ENCODE measurements at regions not wholly inside any gene's neighbourhood (a gene's known extent, or its start where the extent isn't known, plus 50 kb on each side); places are given as distances from the start of the nearest gene placed in this dataset.

DNA sequence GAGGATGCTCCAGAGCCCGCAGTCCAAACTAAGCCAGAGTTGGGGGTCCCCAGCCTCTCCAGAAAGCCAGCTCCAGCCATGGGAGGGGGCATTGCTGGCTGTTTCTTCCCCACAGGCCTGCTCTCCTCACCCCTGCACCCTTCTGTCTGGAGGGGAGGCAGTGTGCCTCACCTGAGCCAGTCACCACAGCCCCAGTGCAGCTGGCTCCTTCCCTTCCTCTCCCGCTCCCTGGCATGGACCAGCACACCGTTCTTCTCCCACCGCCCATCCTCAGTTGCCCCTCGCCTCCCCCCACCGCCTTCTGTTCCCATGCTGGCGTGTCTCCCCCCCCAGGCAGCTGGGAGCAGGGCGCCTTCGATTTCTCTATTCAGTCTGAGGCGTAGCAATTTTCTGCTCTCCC is 110.5 kb upstream of the THY1 start:
- intact Hi-C loops (cut with DNase I): no loop called here
- WGBS: 64% methylated on average over 10 of the region's 10 CpGs
- Histone ChIP-seq H3K27ac (replicated peaks in 1 of 4) (no peak overlapping the region), H3K4me1 (peaks cover 0 to 9% (median 7%) of the 10 kb centered on the region in 4 donors), H3K27me3 (peaks cover 0 to 12% (median 0%) of the 10 kb centered on the region in 4 donors), H3K9me3 (no peaks in the 10 kb centered on the region), H3K36me3 (no peaks in the 10 kb centered on the region), H3K4me3 (no peak overlapping the region)
- TF ChIP-seq POLR2AphosphoS5 (IDR thresholded peaks at IDR 0.05) (no peak), EP300 (IDR thresholded peaks at IDR 0.05) (no peak), POLR2A (IDR thresholded peaks at IDR 0.05; ENCODE audit: low read depth) (no peak)
- TF ChIP-seq, protein P1, sequence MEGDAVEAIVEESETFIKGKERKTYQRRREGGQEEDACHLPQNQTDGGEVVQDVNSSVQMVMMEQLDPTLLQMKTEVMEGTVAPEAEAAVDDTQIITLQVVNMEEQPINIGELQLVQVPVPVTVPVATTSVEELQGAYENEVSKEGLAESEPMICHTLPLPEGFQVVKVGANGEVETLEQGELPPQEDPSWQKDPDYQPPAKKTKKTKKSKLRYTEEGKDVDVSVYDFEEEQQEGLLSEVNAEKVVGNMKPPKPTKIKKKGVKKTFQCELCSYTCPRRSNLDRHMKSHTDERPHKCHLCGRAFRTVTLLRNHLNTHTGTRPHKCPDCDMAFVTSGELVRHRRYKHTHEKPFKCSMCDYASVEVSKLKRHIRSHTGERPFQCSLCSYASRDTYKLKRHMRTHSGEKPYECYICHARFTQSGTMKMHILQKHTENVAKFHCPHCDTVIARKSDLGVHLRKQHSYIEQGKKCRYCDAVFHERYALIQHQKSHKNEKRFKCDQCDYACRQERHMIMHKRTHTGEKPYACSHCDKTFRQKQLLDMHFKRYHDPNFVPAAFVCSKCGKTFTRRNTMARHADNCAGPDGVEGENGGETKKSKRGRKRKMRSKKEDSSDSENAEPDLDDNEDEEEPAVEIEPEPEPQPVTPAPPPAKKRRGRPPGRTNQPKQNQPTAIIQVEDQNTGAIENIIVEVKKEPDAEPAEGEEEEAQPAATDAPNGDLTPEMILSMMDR (IDR thresholded peaks at IDR 0.05): no peak
- DNase-seq (ENCODE audit: extremely low spot score): no peak

DNA sequence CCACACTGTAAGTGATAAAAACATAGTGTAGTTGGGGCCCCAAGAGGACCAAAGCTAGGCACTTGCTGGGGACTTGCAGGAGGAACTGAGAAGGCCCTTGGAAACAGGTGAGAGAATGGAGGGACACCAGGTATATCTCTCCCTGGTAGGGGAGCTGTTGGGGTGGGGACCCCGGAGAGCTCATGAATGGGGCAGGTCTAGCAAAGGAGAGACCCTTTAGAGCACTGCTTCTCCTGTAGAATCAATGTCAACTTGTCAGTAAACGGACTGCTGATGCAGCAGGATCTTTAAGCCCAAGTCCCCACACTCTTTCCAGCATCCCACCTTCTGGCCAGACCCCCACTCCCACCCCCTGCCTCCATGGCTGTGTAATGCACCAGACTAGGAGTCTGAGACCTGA is 109.6 kb upstream of the THY1 start:
- no peak for DNase-seq (ENCODE audit: extremely low spot score)
- peaks cover 0 to 9% (median 7%) of the 10 kb centered on the region in 4 donors for H3K4me1 ChIP-seq
- H3K4me3 ChIP-seq: no peak overlapping the region
- intact Hi-C loops (cut with DNase I): no loop called here
- H3K9me3 ChIP-seq: no peaks in the 10 kb centered on the region
- TF ChIP-seq EP300 (IDR thresholded peaks at IDR 0.05): no peak
- no peak for TF ChIP-seq POLR2AphosphoS5 (IDR thresholded peaks at IDR 0.05)
- TF ChIP-seq POLR2A (IDR thresholded peaks at IDR 0.05; ENCODE audit: low read depth): no peak
- TF ChIP-seq, protein P1 (IDR thresholded peaks at IDR 0.05): no peak
- WGBS: 97% methylated on average over 2 of the region's 2 CpGs
- H3K27me3 ChIP-seq: peaks cover 0 to 12% (median 0%) of the 10 kb centered on the region in 4 donors
- H3K27ac ChIP-seq (replicated peaks in 1 of 4): no peak overlapping the region
- no peaks in the 10 kb centered on the region for H3K36me3 ChIP-seq

DNA sequence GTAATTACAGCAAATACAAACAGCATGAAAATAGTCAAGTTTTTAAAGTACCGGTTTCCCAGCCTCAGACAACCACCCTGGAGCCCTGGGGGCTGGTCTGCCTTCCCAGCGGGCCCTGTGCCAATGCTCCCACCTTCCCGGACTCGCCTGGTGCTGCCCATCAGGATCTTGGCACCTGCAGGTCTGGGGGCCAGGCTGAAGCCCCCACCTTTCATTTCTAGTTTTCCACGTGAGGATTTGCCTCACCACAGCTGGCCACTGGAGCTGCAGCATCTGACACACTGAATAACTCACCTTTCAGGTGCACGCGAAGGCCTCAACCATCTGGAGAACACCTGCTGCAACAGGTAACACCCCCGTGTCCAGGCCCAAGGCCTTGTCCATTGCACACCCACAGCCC is 108.7 kb upstream of the THY1 start:
- intact Hi-C loops (cut with DNase I): no loop called here
- H3K9me3 ChIP-seq: no peaks in the 10 kb centered on the region
- TF ChIP-seq EP300 (IDR thresholded peaks at IDR 0.05) (no peak), POLR2AphosphoS5 (IDR thresholded peaks at IDR 0.05) (no peak), POLR2A (IDR thresholded peaks at IDR 0.05; ENCODE audit: low read depth) (no peak)
- TF ChIP-seq, protein P1 (IDR thresholded peaks at IDR 0.05): no peak
- H3K4me1 ChIP-seq: peaks cover 0 to 9% (median 7%) of the 10 kb centered on the region in 4 donors
- no peak for DNase-seq (ENCODE audit: extremely low spot score)
- H3K27ac ChIP-seq (replicated peaks in 1 of 4): no peak overlapping the region
- H3K27me3 ChIP-seq: peaks cover 0 to 12% (median 0%) of the 10 kb centered on the region in 4 donors
- H3K36me3 ChIP-seq: no peaks in the 10 kb centered on the region
- WGBS: 73% methylated on average over 8 of the region's 8 CpGs
- H3K4me3 ChIP-seq: no peak overlapping the region

DNA sequence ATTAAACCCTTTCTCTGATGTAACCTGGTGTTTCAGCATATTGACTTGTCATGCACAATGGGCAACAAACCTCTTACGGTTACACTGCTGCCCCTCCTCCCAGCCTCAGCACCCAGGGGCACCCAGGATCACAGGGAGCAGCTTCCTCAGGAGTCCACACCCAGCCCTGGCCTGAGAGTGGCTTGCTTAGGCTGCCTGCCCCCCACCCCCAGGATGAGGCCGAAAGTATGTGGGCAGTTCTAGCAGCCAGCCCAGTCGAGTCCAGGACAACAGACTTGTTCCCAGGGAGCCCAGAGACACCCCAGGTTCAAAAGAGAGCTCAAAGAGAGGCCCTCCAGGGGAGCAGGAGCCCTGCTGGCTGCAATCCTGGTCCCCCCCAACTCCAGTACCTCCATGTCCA is 108.1 kb upstream of the THY1 start:
- intact Hi-C loops (cut with DNase I): no loop called here
- Histone ChIP-seq H3K4me1 (peaks cover 0 to 9% (median 7%) of the 10 kb centered on the region in 4 donors), H3K9me3 (no peaks in the 10 kb centered on the region), H3K27me3 (peaks cover 0 to 12% (median 0%) of the 10 kb centered on the region in 4 donors), H3K36me3 (no peaks in the 10 kb centered on the region), H3K27ac (replicated peaks in 1 of 4) (no peak overlapping the region), H3K4me3 (no peak overlapping the region)
- TF ChIP-seq POLR2AphosphoS5 (IDR thresholded peaks at IDR 0.05) (no peak), POLR2A (IDR thresholded peaks at IDR 0.05; ENCODE audit: low read depth) (no peak), EP300 (IDR thresholded peaks at IDR 0.05) (no peak)
- TF ChIP-seq, protein P1 (IDR thresholded peaks at IDR 0.05): no peak
- WGBS: 33% methylated on average over 1 of the region's 3 CpGs
- no peak for DNase-seq (ENCODE audit: extremely low spot score)

DNA sequence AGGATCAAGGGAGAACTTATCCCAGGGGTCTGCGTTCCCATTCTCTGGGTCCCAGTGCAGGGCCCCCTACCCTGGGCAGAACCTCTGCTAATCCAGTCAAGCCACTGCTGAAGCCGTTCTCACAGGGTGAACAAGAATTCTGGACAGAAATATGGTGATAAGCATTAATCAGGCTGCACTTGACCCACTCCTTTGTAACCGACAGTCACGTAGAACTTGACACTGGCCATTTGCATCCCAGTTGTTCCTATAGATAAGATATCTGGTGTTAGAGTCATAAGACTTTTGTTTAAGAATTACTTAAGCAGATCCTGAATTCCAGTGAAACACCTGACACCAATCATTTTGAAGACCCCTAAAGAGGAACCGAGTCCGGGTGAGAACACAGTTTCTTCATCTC is 107.5 kb upstream of the THY1 start:
- H3K27me3 ChIP-seq: peaks cover 0 to 12% (median 0%) of the 10 kb centered on the region in 4 donors
- no peak for DNase-seq (ENCODE audit: extremely low spot score)
- no peaks in the 10 kb centered on the region for H3K9me3 ChIP-seq
- intact Hi-C loops (cut with DNase I): no loop called here
- peaks cover 0 to 9% (median 7%) of the 10 kb centered on the region in 4 donors for H3K4me1 ChIP-seq
- H3K36me3 ChIP-seq: no peaks in the 10 kb centered on the region
- no peak overlapping the region for H3K27ac ChIP-seq (replicated peaks in 1 of 4)
- 75% methylated on average over 5 of the region's 6 CpGs for WGBS
- TF ChIP-seq, protein P1 (IDR thresholded peaks at IDR 0.05): no peak
- TF ChIP-seq POLR2A (IDR thresholded peaks at IDR 0.05; ENCODE audit: low read depth) (no peak), EP300 (IDR thresholded peaks at IDR 0.05) (no peak), POLR2AphosphoS5 (IDR thresholded peaks at IDR 0.05) (no peak)
- no peak overlapping the region for H3K4me3 ChIP-seq
